T-helper 1 cell treated with Interleukin-12 subunit alpha and Interleukin-12 subunit beta and Interleukin-4 antibody, amounts not matched to agents 30 ng/mL and 1 ng/mL, for 36 hours (primary cell): ENCODE measurements at regions not wholly inside any gene's neighbourhood (a gene's known extent, or its start where the extent isn't known, plus 50 kb on each side); places are given as distances from the start of the nearest gene placed in this dataset.
"Not testable (repeated sequence)": the region's sequence is repeated elsewhere in the genome, so short reads cannot be mapped to it uniquely, and the experiment has no call there.

ENCODE experiments used
- intact Hi-C: fragments of 100-400 bp; cut with micrococcal nuclease; formaldehyde crosslinking; loops from one replicate; pipeline ENCODE4 v1.15.1; 2024

DNA sequence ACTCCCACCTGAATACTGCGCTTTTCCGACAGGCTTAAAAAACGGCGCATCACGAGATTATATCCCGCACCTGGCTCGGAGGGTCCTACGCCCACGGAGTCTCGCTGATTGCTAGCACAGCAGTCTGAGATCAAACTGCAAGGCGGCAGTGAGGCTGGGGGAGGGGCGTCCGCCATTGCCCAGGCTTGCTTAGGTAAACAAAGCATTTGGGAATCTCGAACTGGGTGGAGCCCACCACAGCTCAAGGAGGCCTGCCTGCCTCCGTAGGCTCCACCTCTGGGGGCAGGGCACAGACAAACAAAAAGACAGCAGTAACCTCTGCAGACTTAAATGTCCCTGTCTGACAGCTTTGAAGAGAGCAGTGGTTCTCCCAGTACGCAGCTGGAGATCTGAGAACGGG is 976.2 kb upstream of the TMEFF2 start:
- intact Hi-C loops, result not testable (repeated sequence)

- intact Hi-C loops, result no loop called here
Observed at GRCh38 chr2:193156480-193156879, 961.7 kb upstream of the TMEFF2 start.

- intact Hi-C loops, result no loop called here
Observed at GRCh38 chr2:193154076-193154475, 959.3 kb upstream of the TMEFF2 start.

DNA sequence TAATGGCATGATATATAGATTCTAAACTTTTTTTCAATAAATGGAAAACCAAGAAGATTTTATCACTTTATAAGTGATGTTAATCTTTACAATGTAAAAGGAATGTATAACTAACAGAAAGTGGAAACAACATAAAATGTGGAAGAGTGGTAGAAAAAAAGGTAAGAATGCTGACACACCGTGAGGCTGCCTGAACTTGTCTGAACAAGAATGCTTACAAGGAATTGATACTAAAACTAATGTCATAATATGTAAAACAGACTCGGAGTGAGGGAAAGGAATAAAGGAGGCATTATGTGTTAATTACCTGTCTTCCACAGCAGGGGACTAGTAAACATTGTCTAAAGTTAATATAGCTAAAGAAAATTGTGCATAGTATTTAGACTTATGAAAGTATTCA is 958.8 kb upstream of the TMEFF2 start:
- intact Hi-C loops, result no loop called here

DNA sequence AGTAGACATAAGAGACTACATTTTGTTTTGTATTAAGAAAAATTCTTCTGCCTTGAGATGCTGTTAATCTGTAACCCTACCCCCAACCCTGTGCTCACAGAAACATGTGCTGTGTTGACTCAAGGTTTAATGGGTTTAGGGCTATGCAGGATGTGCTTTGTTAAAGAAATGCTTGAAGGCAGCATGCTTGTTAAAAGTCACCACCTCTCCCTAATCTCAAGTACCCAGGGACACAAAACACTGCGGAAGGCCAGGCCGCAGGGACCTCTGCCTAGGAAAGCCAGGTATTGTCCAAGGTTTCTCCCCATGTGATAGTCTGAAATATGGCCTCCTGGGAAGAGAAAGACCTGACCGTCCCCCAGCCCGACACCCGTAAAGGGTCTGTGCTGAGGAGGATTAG is 947.7 kb upstream of the TMEFF2 start:
- intact Hi-C loops, result not testable (repeated sequence)

- intact Hi-C loops, result no loop called here
Observed at GRCh38 chr2:193141998-193142397, 947.3 kb upstream of the TMEFF2 start.

GRCh38 chr2:193140895-193141294 is 946.2 kb upstream of the TMEFF2 start:
- intact Hi-C loops, result not testable (repeated sequence)

DNA sequence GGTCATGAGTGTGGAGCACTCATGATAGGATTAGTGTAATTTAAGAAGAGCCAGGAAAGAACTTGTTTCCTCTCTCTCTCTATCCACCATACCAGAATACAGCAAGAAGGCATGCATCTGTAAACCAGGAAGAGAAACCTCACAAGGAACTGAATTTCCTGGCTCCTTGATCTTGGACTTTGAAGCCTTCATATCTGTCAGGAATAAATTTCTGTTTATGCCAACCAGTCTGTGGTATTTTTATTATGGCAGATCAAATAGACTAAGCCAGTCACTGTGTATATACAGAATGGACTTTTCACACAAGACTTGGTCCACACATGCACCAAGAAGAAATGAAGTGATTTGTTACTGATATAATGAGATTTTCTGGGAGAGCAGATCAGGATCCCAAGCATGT is 930.1 kb upstream of the TMEFF2 start:
- intact Hi-C loops, result no loop called here

DNA sequence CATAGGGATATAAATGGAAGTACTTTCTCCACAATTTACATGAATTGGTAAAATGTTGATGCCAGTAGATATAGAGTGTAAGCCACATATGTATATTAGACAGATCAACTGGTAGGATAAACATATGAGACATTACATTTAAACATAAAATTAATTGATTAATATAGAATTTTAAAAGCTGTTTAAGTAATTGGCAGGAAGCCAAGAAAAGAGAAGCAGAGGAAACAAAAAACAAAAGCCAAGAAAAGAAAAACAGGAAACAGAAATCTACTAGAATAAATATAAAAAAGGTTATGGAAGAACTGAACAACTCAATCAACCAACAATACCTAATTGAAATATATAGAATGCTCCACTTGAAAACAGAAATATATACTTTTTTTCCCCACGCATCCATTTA is 920.1 kb upstream of the TMEFF2 start:
- intact Hi-C loops, result no loop called here

GRCh38 chr2:193112986-193113385 is 918.3 kb upstream of the TMEFF2 start:
- intact Hi-C loops, result no loop called here

GRCh38 chr2:193103064-193103463 is 908.3 kb upstream of the TMEFF2 start:
- intact Hi-C loops, result no loop called here

- intact Hi-C loops, result no loop called here
Observed at GRCh38 chr2:193101591-193101990, 906.9 kb upstream of the TMEFF2 start.

DNA sequence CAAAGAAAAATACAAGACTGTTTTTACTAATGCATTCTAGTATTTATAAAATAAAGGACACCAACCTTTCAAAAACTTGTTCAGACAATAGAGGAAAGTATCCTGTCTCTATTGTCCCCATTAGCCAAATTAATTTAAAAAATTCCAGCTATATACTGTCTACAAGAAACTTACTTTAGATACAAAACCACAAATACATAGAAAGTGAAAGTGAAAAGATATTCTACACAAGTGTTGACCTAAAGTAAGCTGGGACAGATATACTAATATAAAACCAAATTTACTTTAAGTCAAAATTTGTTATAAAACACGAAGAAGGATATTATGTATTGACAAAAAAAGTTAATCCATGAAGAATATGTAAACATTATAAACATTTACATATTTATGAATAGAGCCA is 893.3 kb upstream of the TMEFF2 start:
- intact Hi-C loops, result no loop called here

DNA sequence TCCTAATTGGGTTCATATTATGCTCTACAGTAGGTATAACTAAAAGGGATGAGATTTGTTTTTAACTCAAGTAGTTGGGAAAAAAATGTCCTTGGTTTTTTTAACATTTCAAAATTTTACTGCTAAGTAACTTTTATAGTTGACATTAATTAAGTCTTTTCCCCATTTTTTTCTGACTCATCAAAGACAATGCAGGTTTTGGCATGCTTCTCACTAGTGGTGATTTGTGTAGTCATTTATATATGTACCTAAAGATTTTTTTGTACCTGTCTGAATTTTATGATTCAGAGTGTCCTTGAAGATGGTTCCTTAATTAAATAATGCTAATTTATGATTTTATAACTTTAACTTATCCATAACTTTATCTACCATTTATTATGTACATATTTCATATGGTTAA is 882.3 kb upstream of the TMEFF2 start:
- intact Hi-C loops, result no loop called here

DNA sequence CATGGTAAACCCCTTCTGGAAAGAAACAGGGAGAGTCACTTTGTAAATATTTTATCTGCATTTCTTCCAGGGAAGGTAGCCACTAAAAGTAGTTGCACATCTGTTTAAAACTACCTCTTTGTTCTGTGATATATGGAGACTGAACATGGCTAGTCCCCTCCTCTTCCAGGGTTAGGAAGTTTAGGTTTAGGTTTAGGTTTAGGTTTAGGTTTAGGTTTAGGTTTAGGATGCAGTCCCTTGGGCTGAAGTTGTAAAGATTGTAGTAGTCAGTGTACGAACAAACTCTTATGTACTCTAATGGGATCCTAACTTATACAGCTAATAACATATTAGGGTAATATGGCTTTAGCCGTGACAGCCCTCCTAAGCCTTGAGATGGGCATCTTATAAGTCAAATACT is 880.2 kb upstream of the TMEFF2 start:
- intact Hi-C loops, result no loop called here

DNA sequence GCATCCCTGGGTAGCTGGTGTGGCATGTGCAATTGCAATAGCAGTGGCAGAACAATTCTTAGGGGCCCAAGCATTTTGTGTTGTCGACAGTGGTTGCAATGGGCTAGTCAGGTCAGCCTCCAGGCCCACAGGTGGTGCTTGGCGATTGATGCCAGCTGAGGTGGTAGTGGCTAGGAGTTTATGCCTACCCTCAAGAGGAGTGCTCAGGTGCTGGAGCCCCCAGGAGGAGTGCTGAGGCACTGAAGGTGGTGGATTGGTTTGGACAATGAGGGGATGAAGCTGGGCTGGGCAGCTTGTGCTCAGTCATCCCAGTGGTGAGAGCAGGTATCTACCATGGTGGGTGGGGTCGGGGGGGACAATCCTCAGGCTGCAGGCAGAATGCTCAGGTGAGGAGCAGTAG is 877.9 kb upstream of the TMEFF2 start:
- intact Hi-C loops, result no loop called here

DNA sequence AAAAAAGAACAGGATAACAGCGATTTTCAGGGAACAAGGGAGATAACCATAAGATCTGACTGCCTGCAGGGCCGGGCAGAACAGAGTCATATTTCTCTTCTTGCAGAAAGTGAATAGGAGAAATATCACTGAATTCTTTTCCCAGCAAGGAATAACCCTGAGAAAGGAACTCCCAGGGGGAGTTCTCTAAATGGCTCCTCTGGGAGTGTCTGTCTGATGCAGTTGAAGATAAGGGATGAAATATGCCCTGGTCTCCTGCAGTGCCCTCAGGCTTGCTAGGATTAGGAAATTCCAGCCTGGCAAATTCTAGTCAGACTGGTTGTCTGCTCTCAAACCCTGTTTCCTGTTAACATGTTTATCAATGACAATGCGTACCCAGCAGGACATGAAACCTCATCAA is 830.8 kb upstream of the TMEFF2 start:
- intact Hi-C loops, result not testable (repeated sequence)

DNA sequence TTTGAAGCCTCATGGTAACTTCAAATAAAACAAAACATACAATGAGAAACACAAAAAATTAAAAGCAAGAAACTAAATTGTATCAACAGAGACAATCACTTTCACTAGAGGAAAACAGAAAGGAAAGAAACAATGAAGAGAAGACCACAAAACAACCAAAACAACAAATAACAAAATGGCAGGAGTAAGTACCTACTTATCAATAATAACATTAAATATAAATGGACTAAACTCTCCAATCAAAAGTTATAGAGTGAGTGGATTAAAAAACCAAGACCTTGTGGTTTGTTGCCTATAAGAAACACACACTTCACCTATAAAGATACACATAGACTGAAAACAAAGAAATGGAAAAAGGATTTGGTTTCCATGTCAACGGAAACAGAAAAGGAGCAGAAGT is 830.1 kb upstream of the TMEFF2 start:
- intact Hi-C loops, result no loop called here

GRCh38 chr2:193011870-193012269 is 817.1 kb upstream of the TMEFF2 start:
- intact Hi-C loops, result no loop called here

GRCh38 chr2:192993059-192993458 is 798.3 kb upstream of the TMEFF2 start:
- intact Hi-C loops, result no loop called here

- intact Hi-C loops, result no loop called here
Observed at GRCh38 chr2:192983173-192983572, 788.4 kb upstream of the TMEFF2 start.

GRCh38 chr2:192978395-192978794 is 783.7 kb upstream of the TMEFF2 start:
- intact Hi-C loops, result no loop called here

DNA sequence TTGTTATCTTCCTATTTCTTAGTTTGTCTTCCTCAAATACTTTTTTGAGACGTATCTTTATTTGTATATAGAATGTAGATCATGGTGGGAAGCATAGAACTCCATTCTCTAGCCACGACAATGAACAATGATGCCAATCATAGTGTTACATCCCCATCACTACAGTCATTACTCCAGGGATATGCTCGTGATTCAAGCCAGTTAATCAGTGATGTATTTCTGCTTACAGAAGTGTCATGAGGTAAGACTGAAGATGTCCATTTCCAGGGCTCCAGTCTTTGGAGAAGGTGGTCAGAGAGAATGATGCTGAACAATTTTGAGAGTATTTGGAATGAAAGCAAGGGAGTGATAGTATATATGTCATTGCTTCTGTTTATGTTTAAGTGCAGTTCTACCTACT is 777.2 kb upstream of the TMEFF2 start:
- intact Hi-C loops, result no loop called here

GRCh38 chr2:192969055-192969454 is 774.3 kb upstream of the TMEFF2 start:
- intact Hi-C loops, result no loop called here

- intact Hi-C loops, result no loop called here
Observed at GRCh38 chr2:192960945-192961344, 766.2 kb upstream of the TMEFF2 start.
